Stomach (tissue), 4 donors: ENCODE measurements at regions not wholly inside any gene's neighbourhood (a gene's known extent, or its start where the extent isn't known, plus 50 kb on each side); places are given as distances from the start of the nearest gene placed in this dataset.

ENCODE experiments used
- POLR2A ChIP-seq, 4 donors: fragments of 450-650 bp; IDR thresholded peaks; one replicate each; pipeline ENCODE4 v1.6.1; 2016; ENCODE audit warnings: antibody characterized with exemption in 4 of 4, control low read depth in 2 of 4, mild to moderate bottlenecking in 1 of 4, moderate library complexity in 1 of 4
- POLR2AphosphoS5 ChIP-seq, 3 donors: sonication (generic); formaldehyde crosslinking; IDR thresholded peaks; one replicate each; pipeline ENCODE4 v1.6.1; 2016; ENCODE audit warnings: antibody characterized with exemption in 3 of 3
- TF ChIP-seq, protein P1 (sequence below), 7 experiments: fragments of 450-650 bp in 4 of 7; fragments of 200-600 bp in 3 of 7; sonication (generic) in 3 of 7; IDR thresholded peaks; one replicate each; pipeline ENCODE4 v1.5.1; 2016 to 2019; ENCODE audit warnings: antibody characterized with exemption in 7 of 7, control low read depth in 2 of 7, mild to moderate bottlenecking in 1 of 7

GRCh38 chr2:129275706-129276105, 703.8 kb upstream of the RAB6C start:
- no peak for TF ChIP-seq POLR2AphosphoS5 (IDR thresholded peaks at IDR 0.05)
- TF ChIP-seq POLR2A (IDR thresholded peaks at IDR 0.05): no peak
- TF ChIP-seq, protein P1, sequence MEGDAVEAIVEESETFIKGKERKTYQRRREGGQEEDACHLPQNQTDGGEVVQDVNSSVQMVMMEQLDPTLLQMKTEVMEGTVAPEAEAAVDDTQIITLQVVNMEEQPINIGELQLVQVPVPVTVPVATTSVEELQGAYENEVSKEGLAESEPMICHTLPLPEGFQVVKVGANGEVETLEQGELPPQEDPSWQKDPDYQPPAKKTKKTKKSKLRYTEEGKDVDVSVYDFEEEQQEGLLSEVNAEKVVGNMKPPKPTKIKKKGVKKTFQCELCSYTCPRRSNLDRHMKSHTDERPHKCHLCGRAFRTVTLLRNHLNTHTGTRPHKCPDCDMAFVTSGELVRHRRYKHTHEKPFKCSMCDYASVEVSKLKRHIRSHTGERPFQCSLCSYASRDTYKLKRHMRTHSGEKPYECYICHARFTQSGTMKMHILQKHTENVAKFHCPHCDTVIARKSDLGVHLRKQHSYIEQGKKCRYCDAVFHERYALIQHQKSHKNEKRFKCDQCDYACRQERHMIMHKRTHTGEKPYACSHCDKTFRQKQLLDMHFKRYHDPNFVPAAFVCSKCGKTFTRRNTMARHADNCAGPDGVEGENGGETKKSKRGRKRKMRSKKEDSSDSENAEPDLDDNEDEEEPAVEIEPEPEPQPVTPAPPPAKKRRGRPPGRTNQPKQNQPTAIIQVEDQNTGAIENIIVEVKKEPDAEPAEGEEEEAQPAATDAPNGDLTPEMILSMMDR (IDR thresholded peaks at IDR 0.05): no peak
